MM.1S (cell line): ENCODE measurements at regions not wholly inside any gene's neighbourhood (a gene's known extent, or its start where the extent isn't known, plus 50 kb on each side); places are given as distances from the start of the nearest gene placed in this dataset.

Source experiments
- DNase-seq: peaks from one replicate; pipeline ENCODE4 v3.0.0-alpha.2; 2015
- H2AFZ ChIP-seq: fragments of 300-600 bp; sonication (generic); 2 replicates; pipeline ENCODE4 v1.6.0; 2016; ENCODE audit warnings: antibody characterized with exemption, low read length
- H3F3A ChIP-seq: fragments of 300-600 bp; sonication (generic); 2 replicates; pipeline ENCODE4 v1.6.1; 2016; ENCODE audit warnings: mild to moderate bottlenecking, antibody characterized with exemption, low read length, moderate library complexity, mixed read lengths; ENCODE audit not compliant: insufficient read depth
- H3K27ac ChIP-seq: fragments of 300-600 bp; sonication (generic); 2 replicates; pipeline ENCODE4 v1.5.1; 2016; ENCODE audit warnings: mild to moderate bottlenecking, low read length
- H3K27me3 ChIP-seq: fragments of 300-600 bp; sonication (generic); replicated peaks from 2 replicates; pipeline ENCODE4 v1.6.0; 2016; ENCODE audit warnings: low read length; ENCODE audit not compliant: insufficient read depth
- H3K36me3 ChIP-seq: fragments of 300-600 bp; sonication (generic); replicated peaks from 2 replicates; pipeline ENCODE4 v1.6.1; 2016; ENCODE audit warnings: mild to moderate bottlenecking, low read length, mixed read lengths; ENCODE audit not compliant: insufficient read depth
- H3K4me1 ChIP-seq: fragments of 300-600 bp; sonication (generic); 2 replicates; pipeline ENCODE4 v1.6.1; 2016; ENCODE audit warnings: low read length, mixed read lengths
- H3K4me2 ChIP-seq: fragments of 300-600 bp; sonication (generic); 2 replicates; pipeline ENCODE4 v1.6.0; 2016; ENCODE audit warnings: low read depth, low read length
- H3K4me3 ChIP-seq: fragments of 300-600 bp; sonication (generic); 2 replicates; pipeline ENCODE4 v1.5.1; 2016; ENCODE audit warnings: low read length, mixed read lengths
- H3K79me2 ChIP-seq: fragments of 300-600 bp; sonication (generic); 2 replicates; pipeline ENCODE4 v1.6.1; 2016; ENCODE audit warnings: mixed run types, low read length, mixed read lengths
- H3K9ac ChIP-seq: fragments of 300-600 bp; sonication (generic); 2 replicates; pipeline ENCODE4 v1.6.1; 2016; ENCODE audit warnings: low read length, mixed read lengths
- H3K9me2 ChIP-seq: fragments of 300-600 bp; sonication (generic); replicated peaks from 2 replicates; pipeline ENCODE4 v1.6.1; 2016; ENCODE audit warnings: mild to moderate bottlenecking, low read length, mixed read lengths; ENCODE audit not compliant: insufficient read depth
- H3K9me3 ChIP-seq: fragments of 300-600 bp; sonication (generic); replicated peaks from 2 replicates; pipeline ENCODE4 v1.6.1; 2016; ENCODE audit warnings: mild to moderate bottlenecking, low read length, mixed read lengths; ENCODE audit not compliant: insufficient read depth
- H4K20me1 ChIP-seq: fragments of 300-600 bp; sonication (generic); 2 replicates; pipeline ENCODE4 v1.6.1; 2016; ENCODE audit warnings: mild to moderate bottlenecking, low read length, moderate library complexity, mixed read lengths; ENCODE audit not compliant: insufficient read depth
- EZH2 ChIP-seq: fragments of 300-600 bp; sonication (generic); optimal IDR thresholded peaks from 2 replicates; pipeline ENCODE3; 2017; ENCODE audit warnings: low read depth, mild to moderate bottlenecking, antibody characterized with exemption, low read length, mixed read lengths
- EZH2phosphoT487 ChIP-seq: fragments of 300-600 bp; sonication (generic); IDR thresholded peaks from 2 replicates; pipeline ENCODE4 v1.6.1; 2018; ENCODE audit warnings: antibody characterized with exemption, low read length
- TF ChIP-seq, protein P1 (sequence below): fragments of 300-600 bp; sonication (generic); IDR thresholded peaks from 2 replicates; pipeline ENCODE4 v1.5.1; 2016; ENCODE audit warnings: antibody characterized with exemption, low read length, mixed read lengths

DNA sequence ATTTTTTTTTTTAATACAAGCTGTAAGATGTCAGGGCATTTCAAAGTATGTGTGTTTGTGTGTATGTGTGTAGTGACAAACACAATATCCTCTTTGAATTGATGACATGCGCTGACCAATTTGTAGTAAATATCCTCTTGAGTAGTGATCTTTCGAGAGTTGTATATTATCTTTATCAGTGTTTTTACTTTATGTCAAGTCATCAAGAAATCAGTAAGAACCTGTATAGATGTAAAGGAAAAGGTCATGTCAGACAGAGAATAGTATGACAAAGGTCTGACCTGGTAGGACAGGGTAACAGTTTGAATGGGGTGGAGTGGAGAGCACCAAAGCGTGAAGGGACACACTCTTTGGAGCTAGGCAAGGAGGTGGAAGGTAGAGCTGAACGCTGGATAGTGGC lies 1931.4 kb upstream of the CELF4 start:
- no peaks in the 10 kb centered on the region for H3F3A ChIP-seq
- H3K4me2 ChIP-seq, result no peak overlapping the region
- H3K9me2 ChIP-seq, result no peaks in the 10 kb centered on the region
- H3K4me3 ChIP-seq, result no peak overlapping the region
- H3K4me1 ChIP-seq, result no peaks in the 10 kb centered on the region
- H3K9ac ChIP-seq, result no peak overlapping the region
- H2AFZ ChIP-seq, result no peak overlapping the region
- H3K27me3 ChIP-seq, result no peaks in the 10 kb centered on the region
- H4K20me1 ChIP-seq, result no peaks in the 10 kb centered on the region
- no peaks in the 10 kb centered on the region for H3K9me3 ChIP-seq
- DNase-seq, result no peak
- no peaks in the 10 kb centered on the region for H3K79me2 ChIP-seq
- H3K27ac ChIP-seq, result no peak overlapping the region
- H3K36me3 ChIP-seq, result no peaks in the 10 kb centered on the region
- TF ChIP-seq EZH2phosphoT487 (no peak), EZH2 (no peak)
- TF ChIP-seq, protein P1, sequence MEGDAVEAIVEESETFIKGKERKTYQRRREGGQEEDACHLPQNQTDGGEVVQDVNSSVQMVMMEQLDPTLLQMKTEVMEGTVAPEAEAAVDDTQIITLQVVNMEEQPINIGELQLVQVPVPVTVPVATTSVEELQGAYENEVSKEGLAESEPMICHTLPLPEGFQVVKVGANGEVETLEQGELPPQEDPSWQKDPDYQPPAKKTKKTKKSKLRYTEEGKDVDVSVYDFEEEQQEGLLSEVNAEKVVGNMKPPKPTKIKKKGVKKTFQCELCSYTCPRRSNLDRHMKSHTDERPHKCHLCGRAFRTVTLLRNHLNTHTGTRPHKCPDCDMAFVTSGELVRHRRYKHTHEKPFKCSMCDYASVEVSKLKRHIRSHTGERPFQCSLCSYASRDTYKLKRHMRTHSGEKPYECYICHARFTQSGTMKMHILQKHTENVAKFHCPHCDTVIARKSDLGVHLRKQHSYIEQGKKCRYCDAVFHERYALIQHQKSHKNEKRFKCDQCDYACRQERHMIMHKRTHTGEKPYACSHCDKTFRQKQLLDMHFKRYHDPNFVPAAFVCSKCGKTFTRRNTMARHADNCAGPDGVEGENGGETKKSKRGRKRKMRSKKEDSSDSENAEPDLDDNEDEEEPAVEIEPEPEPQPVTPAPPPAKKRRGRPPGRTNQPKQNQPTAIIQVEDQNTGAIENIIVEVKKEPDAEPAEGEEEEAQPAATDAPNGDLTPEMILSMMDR, result no peak

DNA sequence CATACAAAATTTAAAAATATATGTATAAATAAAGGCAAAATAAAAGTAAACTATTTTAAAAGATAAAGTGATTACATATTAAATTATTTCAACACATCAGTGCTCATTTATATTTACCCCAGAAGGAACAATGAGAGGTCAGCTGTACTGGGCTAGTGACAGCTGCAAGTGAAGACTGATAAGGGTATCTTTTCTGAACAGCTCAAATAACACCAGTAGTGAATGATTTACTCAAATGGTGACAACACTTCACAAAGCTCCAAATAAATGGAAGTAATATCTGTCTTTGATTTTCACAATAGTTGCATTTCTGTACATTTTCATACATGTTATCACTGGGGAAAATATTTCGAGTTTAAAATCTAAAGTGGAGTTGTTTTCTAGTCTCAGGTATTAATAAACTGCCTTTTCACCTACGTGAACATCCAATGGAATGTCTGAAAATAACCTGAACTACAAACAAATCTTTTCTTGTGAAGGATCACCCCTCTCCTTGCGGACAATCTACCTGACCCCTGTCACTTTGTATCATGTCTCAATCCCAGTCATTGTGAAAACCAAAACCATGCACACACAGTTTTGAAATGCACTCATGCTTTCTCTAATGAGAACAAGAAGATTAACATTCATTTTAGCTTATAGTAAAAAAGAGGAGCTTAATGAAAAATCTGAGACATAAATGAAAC lies 1928.8 kb upstream of the CELF4 start:
- no peaks in the 10 kb centered on the region for H3K9me2 ChIP-seq
- H3K36me3 ChIP-seq, result no peaks in the 10 kb centered on the region
- no peaks in the 10 kb centered on the region for H3K27me3 ChIP-seq
- no peaks in the 10 kb centered on the region for H3K9me3 ChIP-seq
- H3K4me2 ChIP-seq, result no peak overlapping the region
- TF ChIP-seq EZH2, result no peak
- no peak for TF ChIP-seq EZH2phosphoT487
- TF ChIP-seq, protein P1, result no peak
- H4K20me1 ChIP-seq, result no peaks in the 10 kb centered on the region
- H3F3A ChIP-seq, result no peaks in the 10 kb centered on the region
- no peak overlapping the region for H3K9ac ChIP-seq
- H3K4me1 ChIP-seq, result no peaks in the 10 kb centered on the region
- no peak overlapping the region for H2AFZ ChIP-seq
- no peak overlapping the region for H3K4me3 ChIP-seq
- no peak overlapping the region for H3K27ac ChIP-seq
- no peaks in the 10 kb centered on the region for H3K79me2 ChIP-seq
- no peak for DNase-seq

DNA sequence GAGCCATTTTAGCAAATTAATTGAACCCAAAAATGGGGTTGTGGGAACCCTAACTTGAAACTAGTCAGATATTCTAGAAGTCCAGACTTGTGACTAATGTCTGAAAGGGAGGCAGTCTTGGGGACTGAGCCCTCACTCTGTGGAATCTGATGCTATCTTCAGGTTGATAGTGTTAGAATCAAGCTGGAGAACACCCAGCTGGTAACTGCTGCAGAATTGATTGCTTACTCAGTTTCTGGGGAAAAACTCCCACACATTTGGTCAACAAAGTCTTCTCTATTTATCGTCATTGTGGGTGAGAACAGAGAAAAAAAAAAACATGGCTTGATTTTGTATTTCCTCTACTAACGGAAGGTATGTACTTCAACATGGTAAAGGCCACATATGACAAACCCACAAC lies 1925.8 kb upstream of the CELF4 start:
- no peak overlapping the region for H3K4me3 ChIP-seq
- H3K9me3 ChIP-seq, result no peaks in the 10 kb centered on the region

More for the DNA sequence above, 1925.8 kb upstream of the CELF4 start:
- Histone ChIP-seq H3K36me3 (no peaks in the 10 kb centered on the region), H3K79me2 (no peaks in the 10 kb centered on the region), H3K27me3 (no peaks in the 10 kb centered on the region), H4K20me1 (no peaks in the 10 kb centered on the region), H3K27ac (no peak overlapping the region), H3K9ac (no peak overlapping the region), H3F3A (no peaks in the 10 kb centered on the region), H3K4me1 (no peaks in the 10 kb centered on the region), H3K9me2 (no peaks in the 10 kb centered on the region), H2AFZ (no peak overlapping the region), H3K4me2 (no peak overlapping the region)
- DNase-seq, result no peak
- TF ChIP-seq, protein P1, result no peak
- TF ChIP-seq EZH2phosphoT487 (no peak), EZH2 (no peak)
